SK-N-SH treated with all-trans-retinoic acid at 6 μM for 48 hours (cell line): ENCODE measurements at regions not wholly inside any gene's neighbourhood (a gene's known extent, or its start where the extent isn't known, plus 50 kb on each side); places are given as distances from the start of the nearest gene placed in this dataset.
"Not testable (repeated sequence)": the region's sequence is repeated elsewhere in the genome, so short reads cannot be mapped to it uniquely, and the experiment has no call there.

Experiments
- ATAC-seq: fragments of 200-7000 bp; cut with Tn5 transposase; 3 replicates; pipeline ENCODE4 v1.9.1; 2020; ENCODE audit warnings: mild to moderate bottlenecking, moderate library complexity
- ARNTL ChIP-seq: fragments of 450-650 bp; formaldehyde crosslinking; IDR thresholded peaks from 2 replicates; pipeline ENCODE4 v1.5.0; 2020; ENCODE audit warnings: low read depth, mild to moderate bottlenecking, moderate library complexity, borderline replicate concordance
- BACH2 ChIP-seq: fragments of 250-450 bp; sonication (Bioruptor Pico); IDR thresholded peaks from 2 replicates; pipeline ENCODE4 v1.9.0; 2021; ENCODE audit warnings: mild to moderate bottlenecking, borderline replicate concordance
- CSDC2 ChIP-seq: fragments of 250-450 bp; sonication (Bioruptor Pico); IDR thresholded peaks from 2 replicates; pipeline ENCODE4 v1.5.0; 2020; ENCODE audit warnings: mild to moderate bottlenecking, moderate library complexity
- ESRRG ChIP-seq: fragments of 250-450 bp; sonication (Bioruptor Pico); IDR thresholded peaks from 2 replicates; pipeline ENCODE4 v1.6.1; 2021; ENCODE audit warnings: mild to moderate bottlenecking
- GLIS3 ChIP-seq: fragments of 250-450 bp; sonication (Bioruptor Pico); IDR thresholded peaks from 2 replicates; pipeline ENCODE4 v1.5.0; 2020; ENCODE audit warnings: mild to moderate bottlenecking, moderate library complexity
- ISL1 ChIP-seq: fragments of 250-450 bp; sonication (Bioruptor Pico); IDR thresholded peaks from 2 replicates; pipeline ENCODE4 v2.1.2; 2022; ENCODE audit warnings: mild to moderate bottlenecking, moderate library complexity
- OSR1 ChIP-seq: fragments of 250-450 bp; sonication (Bioruptor Pico); IDR thresholded peaks from 2 replicates; pipeline ENCODE4 v1.8.0; 2022; ENCODE audit warnings: moderate library complexity, mild to moderate bottlenecking, inconsistent platforms
- PATZ1 ChIP-seq: fragments of 250-450 bp; sonication (Bioruptor Pico); IDR thresholded peaks from 2 replicates; pipeline ENCODE4 v1.8.0; 2020; ENCODE audit warnings: mild to moderate bottlenecking, moderate library complexity, borderline replicate concordance
- POU6F1 ChIP-seq: fragments of 250-450 bp; sonication (Bioruptor Pico); IDR thresholded peaks from 2 replicates; pipeline ENCODE4 v1.8.0; 2021; ENCODE audit warnings: low read depth, mild to moderate bottlenecking, moderate library complexity, borderline replicate concordance
- PPARA ChIP-seq: fragments of 250-450 bp; sonication (Bioruptor Pico); IDR thresholded peaks from 2 replicates; pipeline ENCODE4 v1.5.0; 2020; ENCODE audit warnings: mild to moderate bottlenecking, borderline replicate concordance
- RARB ChIP-seq: fragments of 250-450 bp; sonication (Bioruptor Pico); IDR thresholded peaks from 2 replicates; pipeline ENCODE4 v1.8.0; 2021; ENCODE audit warnings: mild to moderate bottlenecking, moderate library complexity
- SNAI2 ChIP-seq: fragments of 250-450 bp; sonication (Bioruptor Pico); IDR thresholded peaks from 2 replicates; pipeline ENCODE4 v1.5.0; 2020; ENCODE audit warnings: mild to moderate bottlenecking, moderate library complexity
- TCF4 ChIP-seq: fragments of 250-450 bp; sonication (Bioruptor Pico); IDR thresholded peaks from 2 replicates; pipeline ENCODE4 v1.8.0; 2021; ENCODE audit warnings: mild to moderate bottlenecking, moderate library complexity, borderline replicate concordance
- TOX ChIP-seq: fragments of 250-450 bp; sonication (Bioruptor Pico); IDR thresholded peaks from 2 replicates; pipeline ENCODE4 v1.8.0; 2021; ENCODE audit warnings: mild to moderate bottlenecking, moderate library complexity, borderline replicate concordance
- TSHZ2 ChIP-seq: fragments of 250-450 bp; sonication (Bioruptor Pico); IDR thresholded peaks from 2 replicates; pipeline ENCODE4 v1.5.0; 2020; ENCODE audit warnings: mild to moderate bottlenecking, moderate library complexity
- ZFP3 ChIP-seq: fragments of 250-450 bp; sonication (Bioruptor Pico); IDR thresholded peaks from 2 replicates; pipeline ENCODE4 v1.5.0; 2020; ENCODE audit warnings: mild to moderate bottlenecking, moderate library complexity
- ZFP30 ChIP-seq: fragments of 450-650 bp; formaldehyde crosslinking; IDR thresholded peaks from 2 replicates; pipeline ENCODE4 v1.5.0; 2022; ENCODE audit warnings: mild to moderate bottlenecking, moderate library complexity
- ZNF565 ChIP-seq: fragments of 450-650 bp; formaldehyde crosslinking; conservative IDR thresholded peaks from 2 replicates; pipeline ENCODE4 v1.5.0; 2020; ENCODE audit warnings: low read depth, mild to moderate bottlenecking, moderate library complexity
- ZNF70 ChIP-seq: fragments of 450-650 bp; formaldehyde crosslinking; IDR thresholded peaks from 2 replicates; pipeline ENCODE4 v1.5.0; 2020; ENCODE audit warnings: mild to moderate bottlenecking, moderate library complexity
- ZNF8 ChIP-seq: fragments of 450-650 bp; formaldehyde crosslinking; IDR thresholded peaks from 2 replicates; pipeline ENCODE4 v1.5.0; 2020; ENCODE audit warnings: mild to moderate bottlenecking, moderate library complexity
- TF ChIP-seq, protein P1 (sequence below): fragments of 250-450 bp; sonication (Bioruptor Pico); IDR thresholded peaks from 2 replicates; pipeline ENCODE4 v1.5.1; 2020; ENCODE audit warnings: low read depth, mild to moderate bottlenecking, moderate library complexity

DNA sequence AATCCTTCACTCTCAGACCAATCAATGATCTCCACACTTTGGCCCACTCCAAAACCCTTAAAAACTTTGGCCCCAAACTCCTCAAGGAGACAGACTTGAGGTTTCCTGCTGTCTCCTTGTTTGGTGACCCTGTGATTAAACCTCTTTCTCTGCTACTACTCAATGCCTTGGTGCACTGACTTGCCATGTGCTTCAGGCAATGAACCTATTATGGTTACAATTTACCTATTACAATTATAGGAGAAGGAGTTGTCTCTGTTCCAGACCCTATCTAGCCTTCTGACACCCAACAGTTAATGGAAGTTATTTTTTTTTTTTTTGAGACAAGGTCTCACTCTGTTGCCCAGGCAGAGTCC lies 263.1 kb downstream of the STIM2 start:
- no peak for ATAC-seq
- no peak for TF ChIP-seq ISL1 (CRISPR knock-in tag)
- no peak for TF ChIP-seq GLIS3
- no peak for TF ChIP-seq TSHZ2 (CRISPR knock-in tag)
- no peak for TF ChIP-seq ZNF70
- TF ChIP-seq BACH2, result no peak

DNA sequence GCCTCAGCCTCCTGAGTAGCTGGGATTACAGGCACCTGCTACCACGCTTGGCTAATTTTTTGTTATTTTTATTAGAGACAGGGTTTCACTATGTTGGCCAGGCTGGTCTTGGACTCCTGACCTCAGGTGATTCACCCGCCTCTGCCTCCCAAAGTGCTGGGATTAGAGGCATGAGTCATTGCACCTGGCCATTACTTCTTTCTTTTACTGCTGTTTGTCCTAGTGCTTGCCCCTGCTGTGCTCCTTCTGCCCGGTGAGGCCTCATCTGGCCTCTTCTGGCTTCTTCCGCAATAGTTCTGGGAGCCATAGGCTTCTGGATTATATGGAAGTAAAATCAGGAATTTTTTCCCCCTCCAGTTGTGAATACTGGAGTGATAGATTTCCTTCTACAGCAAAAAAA lies 266.3 kb downstream of the STIM2 start:
- ATAC-seq, result not testable (repeated sequence)

DNA sequence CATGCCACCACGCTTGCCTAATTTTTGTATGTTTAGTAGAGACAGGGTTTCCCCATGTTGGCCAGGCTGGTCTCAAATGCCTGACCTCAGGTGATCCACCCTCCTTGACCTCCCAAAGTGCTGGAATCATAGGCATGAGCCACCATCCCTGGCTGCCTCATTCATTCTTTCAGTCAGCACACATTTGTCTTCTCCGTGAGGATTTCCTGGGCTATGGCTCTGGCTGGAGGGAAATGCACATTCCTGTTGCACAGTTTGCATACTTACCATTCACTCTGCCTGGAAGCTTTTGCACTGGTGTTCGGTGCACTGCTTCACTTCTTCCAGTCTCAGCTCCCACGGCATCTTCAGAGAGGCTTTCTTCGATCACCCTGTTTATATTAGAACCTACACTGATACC lies 267.8 kb downstream of the STIM2 start:
- TF ChIP-seq ISL1 (CRISPR knock-in tag) (no peak), ZFP3 (CRISPR knock-in tag) (no peak), ZNF70 (no peak)
- no peak for ATAC-seq

DNA sequence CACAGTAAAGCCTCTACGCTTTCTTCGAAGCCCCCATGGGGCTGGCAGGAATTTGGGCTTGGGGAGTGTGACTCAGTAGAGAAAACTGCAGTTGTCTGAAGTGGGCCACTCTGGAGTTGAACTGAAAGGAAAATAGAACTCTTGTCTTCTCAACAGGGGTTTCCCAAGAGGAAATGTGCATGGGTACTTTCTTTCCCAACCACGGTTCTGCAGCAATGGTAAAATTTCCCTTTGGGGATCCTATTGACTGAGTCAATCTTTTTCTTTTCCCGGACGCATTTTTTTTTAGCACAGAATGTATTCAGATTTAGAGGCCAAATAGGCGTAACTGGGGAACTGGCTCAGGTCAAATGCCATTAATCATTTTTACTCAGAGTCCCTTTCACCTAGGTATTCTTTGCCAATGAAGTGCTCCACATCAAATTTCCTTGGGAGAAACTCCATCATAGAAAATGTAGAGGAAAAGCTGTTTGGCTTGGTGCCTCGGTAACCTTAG lies 269.3 kb downstream of the STIM2 start:
- TF ChIP-seq POU6F1 (CRISPR knock-in tag) (no peak), PPARA (CRISPR knock-in tag) (no peak), ARNTL (CRISPR knock-in tag) (no peak), ZNF565 (CRISPR knock-in tag) (no peak), ZNF8 (CRISPR knock-in tag) (no peak), ZNF70 (no peak), RARB (CRISPR knock-in tag) (no peak), PATZ1 (CRISPR knock-in tag) (no peak), BACH2 (no peak), OSR1 (CRISPR knock-in tag) (no peak), CSDC2 (no peak), TOX (CRISPR knock-in tag) (no peak), SNAI2 (CRISPR knock-in tag) (no peak), ESRRG (CRISPR knock-in tag) (no peak), TCF4 (no peak), TSHZ2 (CRISPR knock-in tag) (no peak), GLIS3 (no peak), ZFP30 (CRISPR knock-in tag) (no peak)
- TF ChIP-seq, protein P1, sequence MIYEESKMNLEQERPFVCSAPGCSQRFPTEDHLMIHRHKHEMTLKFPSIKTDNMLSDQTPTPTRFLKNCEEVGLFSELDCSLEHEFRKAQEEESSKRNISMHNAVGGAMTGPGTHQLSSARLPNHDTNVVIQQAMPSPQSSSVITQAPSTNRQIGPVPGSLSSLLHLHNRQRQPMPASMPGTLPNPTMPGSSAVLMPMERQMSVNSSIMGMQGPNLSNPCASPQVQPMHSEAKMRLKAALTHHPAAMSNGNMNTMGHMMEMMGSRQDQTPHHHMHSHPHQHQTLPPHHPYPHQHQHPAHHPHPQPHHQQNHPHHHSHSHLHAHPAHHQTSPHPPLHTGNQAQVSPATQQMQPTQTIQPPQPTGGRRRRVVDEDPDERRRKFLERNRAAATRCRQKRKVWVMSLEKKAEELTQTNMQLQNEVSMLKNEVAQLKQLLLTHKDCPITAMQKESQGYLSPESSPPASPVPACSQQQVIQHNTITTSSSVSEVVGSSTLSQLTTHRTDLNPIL (CRISPR knock-in tag), result no peak
- TF ChIP-seq, all 23 proteins: peak for 0
- ATAC-seq, result no peak
